A172 (cell line): ENCODE measurements at regions not wholly inside any gene's neighbourhood (a gene's known extent, or its start where the extent isn't known, plus 50 kb on each side); places are given as distances from the start of the nearest gene placed in this dataset.
"Not testable (repeated sequence)": the region's sequence is repeated elsewhere in the genome, so short reads cannot be mapped to it uniquely, and the experiment has no call there.

Source experiments
- DNase-seq: peaks from one replicate; pipeline ENCODE4 v3.0.0-alpha.2; 2015; ENCODE audit warnings: low spot score

DNA sequence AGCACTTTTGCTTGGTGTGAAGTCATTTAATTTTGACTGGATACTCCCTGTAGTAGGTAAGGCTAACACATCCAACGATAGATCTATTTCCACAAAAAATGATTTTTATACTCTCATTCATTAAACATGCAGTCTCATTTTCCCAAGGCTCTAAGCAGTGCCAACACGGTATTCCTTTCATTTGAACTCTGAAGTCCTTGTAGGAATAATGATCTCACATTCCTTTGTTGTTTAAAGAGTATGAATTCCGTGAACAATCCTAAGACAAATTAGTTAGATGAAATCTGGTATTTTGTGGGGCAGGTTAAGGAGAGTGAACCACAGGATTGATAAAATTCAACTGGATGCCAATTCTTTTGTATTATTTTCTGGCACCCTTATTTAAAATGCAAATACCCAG is 66.6 kb downstream of the LACC1 start:
- no peak for DNase-seq

DNA sequence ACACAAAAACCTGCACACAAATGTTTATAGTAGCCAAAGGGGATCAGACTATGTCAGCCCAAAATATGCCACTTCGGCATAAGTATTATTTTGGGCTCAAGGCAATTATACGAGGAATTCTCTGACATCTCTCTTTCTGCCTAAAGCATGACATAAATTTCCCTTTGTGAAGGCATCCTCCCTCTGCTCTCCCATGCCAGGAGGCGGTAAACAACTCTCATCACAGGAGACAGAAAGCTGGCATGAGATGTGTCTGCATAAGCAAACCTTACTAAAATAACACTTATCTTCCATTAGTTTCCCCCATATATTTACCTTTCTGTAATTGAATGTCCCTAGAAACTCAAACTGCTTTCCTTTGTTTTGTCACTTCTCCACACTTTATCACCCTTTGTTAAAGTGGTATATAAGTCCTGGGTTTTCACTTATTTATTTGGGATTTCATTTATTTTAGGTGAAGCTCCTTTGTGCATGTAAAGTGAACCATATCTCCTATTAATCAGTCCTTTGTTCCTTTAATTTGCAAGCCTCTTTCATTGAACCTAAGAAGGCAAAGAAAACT is 68.3 kb downstream of the LACC1 start:
- DNase-seq = no peak

DNA sequence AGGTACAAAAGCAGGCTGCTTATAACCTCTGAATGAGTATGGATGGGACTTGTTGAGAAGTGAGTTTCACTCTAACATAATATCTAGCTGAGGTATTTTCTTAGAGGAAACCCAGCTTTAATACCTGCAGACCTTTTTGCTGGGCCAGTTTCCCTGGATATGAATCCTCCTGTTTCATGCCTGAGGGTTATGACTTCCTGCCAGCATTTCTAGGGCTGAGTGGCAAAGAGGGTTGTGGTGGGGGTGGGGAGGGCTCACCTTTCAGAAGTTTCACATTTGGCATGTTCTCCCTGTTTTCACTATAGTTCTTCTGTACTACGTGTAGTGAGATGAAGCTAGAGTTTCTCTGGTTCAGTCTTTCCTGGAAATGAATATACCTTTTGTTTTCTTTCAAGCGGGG is 73.7 kb downstream of the LACC1 start:
- DNase-seq = no peak

GRCh38 chr13:43956975-43957374 is 77.3 kb downstream of the LACC1 start:
- DNase-seq = not testable (repeated sequence)

- DNase-seq = no peak
Observed at GRCh38 chr13:43959291-43959690, 79.6 kb downstream of the LACC1 start.

DNA sequence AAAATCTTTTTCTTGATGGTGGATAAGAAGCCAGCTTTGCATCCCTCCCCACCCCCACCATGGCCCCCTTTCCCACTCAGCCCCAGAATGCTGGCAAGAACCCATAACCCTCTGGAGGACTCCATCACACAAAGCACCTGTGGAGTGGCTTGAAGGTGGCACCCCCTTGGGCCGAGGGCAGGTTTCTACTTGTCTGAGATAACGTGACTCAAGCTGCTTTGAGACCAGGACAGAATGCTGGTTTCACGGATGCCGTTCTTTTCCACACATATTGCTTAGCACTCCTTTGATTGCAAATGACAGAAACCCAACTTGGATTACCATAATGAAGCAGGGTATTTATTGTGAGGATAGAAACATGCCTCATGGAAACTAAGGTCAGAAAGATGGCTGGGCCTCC is 82.2 kb downstream of the LACC1 start:
- no peak for DNase-seq

DNA sequence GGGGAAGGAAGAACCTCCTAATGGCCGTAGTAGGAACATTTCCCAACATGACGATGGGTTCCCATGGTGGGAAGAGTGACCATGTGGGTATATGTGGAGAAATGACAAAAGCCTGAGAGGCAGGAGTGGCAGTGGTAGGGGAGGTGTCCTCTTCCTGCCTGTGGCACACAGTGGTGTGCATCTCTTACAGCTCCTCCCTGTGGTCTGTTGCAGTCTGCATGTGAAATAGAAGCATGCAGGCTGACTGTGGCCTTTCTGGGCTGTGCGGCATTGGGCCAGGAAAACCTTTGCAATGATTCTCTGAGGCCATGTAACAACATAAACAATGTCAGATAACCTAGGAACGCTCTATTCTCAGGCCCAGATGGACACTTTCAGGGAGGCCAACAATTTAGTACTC is 84.0 kb downstream of the LACC1 start:
- DNase-seq = no peak

DNA sequence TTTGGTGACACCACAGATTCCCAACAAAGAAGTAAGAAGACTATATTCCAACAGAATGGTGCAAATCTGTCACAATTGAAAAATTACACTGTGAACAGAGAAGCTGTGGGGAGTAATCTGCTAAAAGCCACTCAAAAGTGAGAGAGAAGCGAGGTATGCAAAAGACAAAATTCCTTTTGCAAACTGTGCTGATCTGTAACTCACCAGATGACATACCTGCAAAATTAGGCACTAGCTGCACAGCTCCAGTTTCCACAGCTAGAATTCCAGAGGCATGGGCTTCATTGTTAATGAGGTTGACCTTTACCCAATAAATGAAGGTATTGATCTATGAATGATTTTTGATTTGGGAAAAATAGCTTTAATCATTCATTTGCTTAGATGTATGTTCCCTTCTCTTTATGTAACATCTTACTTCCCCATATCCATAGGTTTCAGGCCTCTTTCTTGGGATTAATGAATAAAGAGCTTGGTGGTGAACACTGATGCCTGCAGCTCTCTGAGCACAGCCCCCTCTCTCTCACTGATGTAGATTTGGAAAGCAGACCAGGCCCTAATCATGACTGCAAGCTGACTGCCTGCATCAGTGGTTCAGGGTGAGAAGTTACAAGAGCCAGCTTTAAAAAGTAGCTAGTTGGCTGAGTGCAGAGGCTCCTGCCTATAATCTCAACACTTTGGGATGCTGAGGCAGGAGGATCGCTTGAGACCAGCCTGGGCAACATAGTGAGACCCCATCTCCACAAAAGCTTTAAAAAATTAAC is 85.2 kb downstream of the LACC1 start:
- no peak for DNase-seq

DNA sequence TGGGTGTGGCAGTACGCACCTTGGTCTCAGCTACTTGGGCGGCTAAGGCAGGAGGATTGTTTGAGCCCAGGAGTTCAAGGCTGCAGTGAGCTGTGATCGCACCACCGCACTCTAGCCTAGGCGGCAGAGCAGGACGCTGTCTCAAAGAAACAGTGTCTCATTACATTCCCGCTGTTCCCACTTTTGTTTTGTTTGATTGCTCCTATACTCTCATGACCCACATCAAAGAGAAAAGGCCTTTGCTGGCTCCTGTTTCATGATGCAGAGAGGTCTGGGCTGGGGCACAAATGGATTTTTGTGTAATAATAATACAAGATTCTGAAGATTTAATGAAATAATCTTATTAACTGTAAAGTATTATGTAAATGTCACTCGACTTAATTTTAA is 85.7 kb downstream of the LACC1 start:
- DNase-seq = no peak

- not testable (repeated sequence) for DNase-seq
Observed at GRCh38 chr13:43968251-43968942, 88.7 kb downstream of the LACC1 start.

GRCh38 chr13:43968943-43969690 is 89.4 kb downstream of the LACC1 start:
- not testable (repeated sequence) for DNase-seq

DNA sequence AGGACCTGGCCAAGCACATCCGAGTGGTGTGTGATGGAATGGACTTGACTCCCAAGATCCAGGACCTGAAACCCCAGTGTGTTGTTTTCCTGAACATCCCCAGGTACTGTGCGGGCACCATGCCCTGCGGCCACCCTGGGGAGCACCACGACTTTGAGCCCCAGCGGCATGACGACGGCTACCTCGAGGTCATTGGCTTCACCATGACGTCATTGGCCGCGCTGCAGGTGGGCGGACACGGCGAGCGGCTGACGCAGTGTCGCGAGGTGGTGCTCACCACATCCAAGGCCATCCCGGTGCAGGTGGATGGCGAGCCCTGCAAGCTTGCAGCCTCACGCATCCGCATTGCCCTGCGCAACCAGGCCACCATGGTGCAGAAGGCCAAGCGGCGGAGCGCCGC is 90.2 kb downstream of the LACC1 start:
- DNase-seq = not testable (repeated sequence)

DNA sequence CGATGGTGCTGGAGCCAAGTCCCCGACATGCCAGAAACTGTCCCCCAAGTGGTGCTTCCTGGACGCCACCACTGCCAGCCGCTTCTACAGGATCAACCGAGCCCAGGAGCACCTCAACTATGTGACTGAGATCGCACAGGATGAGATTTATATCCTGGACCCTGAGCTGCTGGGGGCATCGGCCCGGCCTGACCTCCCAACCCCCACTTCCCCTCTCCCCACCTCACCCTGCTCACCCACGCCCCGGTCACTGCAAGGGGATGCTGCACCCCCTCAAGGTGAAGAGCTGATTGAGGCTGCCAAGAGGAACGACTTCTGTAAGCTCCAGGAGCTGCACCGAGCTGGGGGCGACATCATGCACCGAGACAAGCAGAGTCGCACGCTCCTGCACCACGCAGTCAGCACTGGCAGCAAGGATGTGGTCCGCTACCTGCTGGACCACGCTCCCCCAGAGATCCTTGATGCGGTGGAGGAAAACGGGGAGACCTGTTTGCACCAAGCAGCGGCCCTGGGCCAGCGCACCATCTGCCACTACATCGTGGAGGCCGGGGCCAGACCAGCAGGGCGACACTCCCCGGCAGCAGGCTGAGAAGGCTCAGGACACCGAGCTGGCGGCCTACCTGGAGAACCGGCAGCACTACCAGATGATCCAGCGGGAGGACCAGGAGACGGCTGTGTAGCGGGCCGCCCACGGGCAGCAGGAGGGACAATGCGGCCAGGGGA is 91.0 kb downstream of the LACC1 start:
- DNase-seq = not testable (repeated sequence)

DNA sequence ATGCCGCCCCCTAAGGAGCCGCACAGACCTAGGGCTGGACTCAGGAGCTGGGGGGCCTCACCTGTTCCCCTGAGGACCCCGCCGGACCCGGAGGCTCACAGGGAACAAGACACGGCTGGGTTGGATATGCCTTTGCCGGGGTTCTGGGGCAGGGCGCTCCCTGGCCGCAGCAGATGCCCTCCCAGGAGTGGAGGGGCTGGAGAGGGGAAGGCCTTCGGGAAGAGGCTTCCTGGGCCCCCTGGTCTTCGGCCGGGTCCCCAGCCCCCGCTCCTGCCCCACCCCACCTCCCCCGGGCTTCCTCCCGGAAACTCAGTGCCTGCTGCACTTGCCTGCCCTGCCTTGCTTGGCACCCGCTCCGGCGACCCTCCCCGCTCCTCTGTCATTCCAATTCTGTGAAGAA is 91.6 kb downstream of the LACC1 start:
- not testable (repeated sequence) for DNase-seq

DNA sequence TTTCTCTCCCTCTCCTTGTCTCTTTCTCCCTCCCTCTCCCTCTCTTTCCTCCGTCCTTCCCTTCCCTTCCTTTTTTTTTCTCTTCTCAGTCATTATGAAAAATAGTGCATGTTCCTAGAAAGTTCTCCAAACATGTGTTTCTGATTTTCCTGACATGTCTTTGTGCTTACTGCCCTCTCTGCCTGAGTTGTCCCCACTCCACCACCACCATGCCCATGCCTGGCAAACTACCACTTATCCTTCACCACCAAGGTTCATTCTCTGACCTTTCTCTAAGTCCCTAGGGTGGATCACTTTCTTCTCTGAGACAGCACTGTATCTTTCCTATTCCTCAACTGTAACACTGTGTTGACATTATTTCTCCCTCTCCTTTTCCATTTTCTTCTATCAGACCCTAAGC is 98.2 kb downstream of the LACC1 start:
- no peak for DNase-seq

DNA sequence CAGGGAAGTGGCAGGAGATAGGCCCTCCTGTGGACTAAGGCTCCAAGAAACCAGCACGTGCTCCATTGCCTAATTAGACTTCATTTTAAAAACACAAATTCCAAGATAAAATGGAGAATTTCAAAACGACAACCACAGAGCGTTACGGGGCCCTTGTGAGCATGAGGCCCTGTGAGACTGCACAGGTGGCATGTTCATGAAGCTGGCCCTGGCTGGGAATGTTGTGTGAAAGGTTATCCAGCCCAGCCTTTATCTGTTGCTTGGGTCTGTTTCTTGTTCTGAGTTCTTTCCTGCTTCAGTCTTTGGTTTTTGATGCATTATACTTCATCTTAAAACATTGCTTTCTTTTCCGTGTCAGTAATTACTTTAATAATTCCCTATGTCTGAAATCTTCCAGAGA is 99.0 kb downstream of the LACC1 start:
- no peak for DNase-seq

- no peak for DNase-seq
Observed at GRCh38 chr13:43979492-43979891, 99.8 kb downstream of the LACC1 start.

GRCh38 chr13:43980587-43980986 is 100.9 kb downstream of the LACC1 start:
- DNase-seq = no peak

DNA sequence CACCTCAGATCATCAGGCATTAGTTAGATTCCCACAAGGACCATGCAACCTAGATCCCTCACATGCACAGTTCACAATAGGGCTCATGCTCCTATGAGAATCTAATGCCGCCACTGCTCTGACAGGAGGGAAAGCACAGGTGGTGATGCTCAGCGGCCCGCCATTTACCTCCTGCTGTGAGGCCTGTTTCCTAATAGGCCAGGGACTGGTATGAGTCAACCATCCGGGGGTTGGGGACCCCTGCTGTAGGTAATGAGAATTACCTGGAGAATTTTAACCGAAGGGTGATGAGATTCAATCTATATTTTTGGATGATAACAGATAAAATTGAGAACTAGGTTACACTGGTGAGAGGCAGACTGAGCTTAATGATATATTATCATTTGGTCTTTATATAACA is 101.4 kb downstream of the LACC1 start:
- DNase-seq = no peak

DNA sequence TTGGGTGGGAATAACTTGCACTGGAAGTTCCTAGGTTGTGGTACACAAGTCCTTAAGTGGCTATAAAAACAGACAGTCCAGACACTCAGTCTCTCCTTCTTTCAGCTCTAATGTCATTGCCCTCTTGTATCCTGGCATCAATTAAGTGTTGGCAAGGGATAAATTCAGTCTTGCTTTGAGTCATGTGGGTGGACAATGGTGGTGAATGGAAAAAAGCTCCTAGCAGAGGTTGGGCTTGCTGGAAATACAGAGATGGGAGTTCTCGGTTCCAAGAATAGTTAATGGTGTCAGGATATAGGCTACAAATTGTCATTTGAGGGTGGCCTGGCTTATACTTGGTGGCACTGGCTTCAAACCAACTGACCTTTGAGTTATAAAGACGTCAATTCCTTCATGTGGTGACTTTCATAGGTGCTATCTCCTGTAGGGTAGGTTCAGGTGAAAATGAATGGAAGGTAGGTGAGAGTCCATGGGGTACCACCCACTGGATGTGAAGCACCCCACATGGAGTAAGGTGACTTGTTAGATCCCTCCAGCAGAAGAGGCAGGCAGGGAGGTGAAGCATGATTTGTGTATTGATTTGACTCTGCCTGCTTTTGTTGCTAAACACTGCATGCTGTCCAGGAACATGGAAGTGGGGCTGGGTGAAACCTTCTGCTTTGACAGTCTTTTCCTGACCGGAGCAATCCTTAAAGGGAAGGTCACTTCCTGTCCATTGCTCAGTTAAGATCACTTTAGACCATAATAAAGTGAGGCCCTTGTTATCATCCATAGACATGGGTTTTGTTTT is 102.0 kb downstream of the LACC1 start:
- no peak for DNase-seq

GRCh38 chr13:43983373-43983772 is 103.7 kb downstream of the LACC1 start:
- no peak for DNase-seq
